ENCODE measurements at regions not wholly inside any gene's neighbourhood (a gene's known extent, or its start where the extent isn't known, plus 50 kb on each side); places are given as distances from the start of the nearest gene placed in this dataset.
"Not testable (repeated sequence)": the region's sequence is repeated elsewhere in the genome, so short reads cannot be mapped to it uniquely, and the experiment has no call there.

DNA sequence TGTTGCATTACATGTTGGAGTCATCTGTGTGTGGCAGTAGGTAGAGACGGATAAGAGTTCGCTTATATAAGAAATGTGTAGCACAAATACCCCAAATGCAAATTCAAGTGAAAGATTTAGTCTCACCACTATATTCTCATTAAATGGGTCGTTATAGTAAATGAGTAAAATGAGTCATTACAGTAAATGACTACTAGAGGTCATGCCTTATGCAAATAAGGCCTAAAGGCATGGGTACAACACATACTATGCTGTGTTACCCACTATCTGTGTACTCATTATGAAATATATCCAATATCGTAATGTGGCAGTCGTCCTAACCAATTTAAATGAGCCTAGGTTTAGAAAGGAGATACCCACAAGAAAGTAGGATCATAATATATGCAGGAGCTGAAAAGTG, 1603.1 kb downstream of the C4orf33 start:
- no peak overlapping the region for H3K4me3 ChIP-seq (ENCODE audit: low read depth, low read length)

DNA sequence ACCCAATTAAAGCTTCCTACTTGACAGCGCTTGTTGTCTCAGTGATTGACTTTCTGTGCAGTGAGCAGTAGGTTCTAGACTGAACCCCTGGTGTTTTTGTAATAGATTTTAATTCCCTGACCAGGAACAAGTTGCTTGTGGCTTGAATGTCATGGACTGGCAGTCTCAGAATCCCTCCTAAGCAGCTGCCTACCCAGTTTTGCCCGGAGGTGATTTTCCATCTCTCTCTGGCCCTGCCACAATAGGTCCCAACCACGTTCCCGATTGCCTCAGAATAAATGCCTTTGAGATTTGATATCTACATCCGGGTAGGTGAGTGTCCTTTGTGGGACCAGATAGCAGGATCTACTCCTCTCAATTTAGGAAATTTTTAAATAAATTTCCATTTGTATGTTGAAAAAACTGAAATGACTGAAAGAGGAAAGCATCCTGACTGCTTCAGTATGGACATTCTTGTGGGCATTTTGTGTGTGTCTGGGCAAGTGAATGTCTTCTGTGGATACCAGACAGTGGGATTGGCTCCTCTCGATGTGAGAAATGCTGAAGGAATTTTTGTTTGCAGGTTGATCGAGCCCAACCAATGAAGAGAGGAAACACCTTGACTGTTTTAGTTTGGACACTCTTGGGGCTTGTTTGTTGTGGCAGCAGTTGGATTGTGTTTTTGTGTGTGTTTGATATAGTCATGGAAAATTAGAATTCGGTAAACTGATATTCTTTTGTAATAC, 1607.4 kb downstream of the C4orf33 start:
- no peak overlapping the region for H3K4me3 ChIP-seq (ENCODE audit: low read depth, low read length)

DNA sequence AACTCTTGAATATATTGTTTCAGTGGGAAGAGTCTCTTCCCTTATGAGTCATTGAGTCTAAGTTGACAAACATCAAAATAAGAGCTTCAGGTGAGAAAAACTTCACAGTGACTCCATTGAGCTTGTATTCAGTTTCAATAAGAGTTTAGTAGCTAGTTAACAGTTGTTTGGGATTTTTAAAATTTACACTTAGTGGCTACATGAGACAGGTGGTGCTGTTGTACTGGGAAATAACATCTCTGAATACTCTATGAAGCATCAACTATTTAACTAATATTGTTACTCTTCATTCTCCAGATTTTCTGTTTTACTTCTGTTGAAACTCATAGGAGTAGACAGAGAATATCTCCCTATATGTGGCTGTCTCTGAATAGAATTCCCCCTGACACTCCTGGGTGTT, 1609.1 kb downstream of the C4orf33 start:
- no peak overlapping the region for H3K4me3 ChIP-seq (ENCODE audit: low read depth, low read length)

DNA sequence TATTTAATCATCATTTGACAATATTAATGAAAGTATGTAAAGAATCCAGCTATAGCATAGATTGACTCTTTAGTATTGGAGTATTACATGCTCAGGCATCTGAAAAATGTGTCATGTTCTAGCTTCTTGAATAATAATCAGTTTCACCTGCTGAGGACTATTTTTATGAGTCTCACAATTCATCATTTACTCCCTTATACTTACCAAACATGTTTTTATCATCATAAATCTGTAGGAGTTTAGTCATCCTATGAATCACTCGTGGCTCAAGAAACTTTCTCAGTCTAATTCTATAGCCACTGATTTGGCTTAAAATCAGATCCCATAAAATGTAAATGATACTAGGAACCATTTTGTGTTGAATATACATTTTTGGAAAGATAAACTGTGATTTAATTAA, 1616.1 kb downstream of the C4orf33 start:
- no peak overlapping the region for H3K4me3 ChIP-seq (ENCODE audit: low read depth, low read length)

DNA sequence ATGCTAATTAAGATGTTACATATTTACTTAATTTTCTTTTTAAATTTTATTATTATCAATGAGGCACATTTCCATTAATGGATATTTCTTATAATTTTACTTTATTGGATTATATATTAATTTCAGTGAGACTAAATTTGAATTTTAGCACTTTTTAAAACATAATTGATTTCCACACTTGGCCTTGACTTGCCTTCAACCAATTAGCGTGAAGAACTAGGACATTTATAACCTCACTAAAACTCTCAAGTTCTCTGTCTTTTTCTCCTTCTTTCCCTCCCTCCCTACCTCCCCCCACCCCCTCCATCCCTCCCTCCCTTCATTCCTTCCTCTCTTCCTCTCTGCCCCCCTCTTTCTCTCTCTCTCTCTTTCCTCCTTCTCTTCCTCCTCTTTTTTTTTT, 1618.1 kb downstream of the C4orf33 start:
- no peak overlapping the region for H3K4me3 ChIP-seq (ENCODE audit: low read depth, low read length)

DNA sequence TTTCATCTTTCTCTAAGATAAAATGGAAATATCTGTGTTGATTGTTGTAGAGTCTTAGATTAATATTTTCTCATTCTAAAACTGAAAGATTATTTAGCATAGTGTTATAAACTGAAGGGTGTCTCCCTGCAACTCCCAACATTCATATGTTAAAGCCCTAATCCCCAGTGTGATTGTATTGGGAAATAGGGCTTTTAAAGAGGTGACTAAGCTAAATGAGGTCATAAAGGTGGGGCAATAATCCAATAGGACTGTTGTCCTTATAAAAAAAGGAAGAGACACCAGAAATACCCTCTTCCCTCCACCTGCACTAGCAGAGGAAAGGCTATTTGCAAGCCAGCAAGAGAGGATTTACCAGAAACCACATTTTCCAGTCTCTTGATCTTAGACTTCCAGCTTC, 1626.4 kb downstream of the C4orf33 start:
- no peak overlapping the region for H3K4me3 ChIP-seq (ENCODE audit: low read depth, low read length)

DNA sequence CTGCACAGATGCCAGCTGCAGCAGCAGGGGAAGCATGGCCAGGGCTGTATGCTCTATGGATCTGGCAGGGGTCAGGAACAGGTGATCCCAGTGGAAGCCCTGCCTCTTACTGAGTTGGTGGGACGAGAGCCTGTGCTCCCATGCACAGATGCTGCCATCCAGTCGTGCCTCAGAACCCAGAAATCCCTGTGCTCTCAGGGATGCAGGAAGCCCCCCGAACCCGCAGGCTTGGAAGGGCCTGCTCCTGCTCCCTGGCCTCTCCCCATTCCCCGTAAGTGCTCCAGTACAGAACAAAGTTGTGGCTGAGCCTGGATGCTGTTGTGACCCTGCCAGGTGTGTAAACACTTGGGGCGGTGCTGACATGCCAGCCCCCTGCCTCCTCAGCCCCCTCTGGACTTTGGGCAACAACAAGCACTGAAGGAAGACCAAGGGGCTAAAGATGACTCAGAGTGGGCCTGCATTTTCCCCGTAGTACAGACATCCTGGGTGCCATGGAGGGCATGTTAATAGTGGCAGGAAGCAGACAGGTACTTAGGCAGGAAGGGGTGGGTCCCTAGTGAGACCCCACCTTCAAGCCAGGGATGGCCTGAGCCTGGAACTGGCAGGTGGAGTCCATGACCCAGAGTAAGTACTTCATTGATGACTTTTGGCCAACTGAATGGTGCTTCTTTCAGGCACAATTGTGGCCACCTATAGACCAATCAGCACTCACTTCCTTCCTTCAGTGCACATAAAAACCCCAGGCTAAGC, 1640.7 kb downstream of the C4orf33 start:
- no peak overlapping the region for H3K4me3 ChIP-seq (ENCODE audit: low read depth, low read length)

DNA sequence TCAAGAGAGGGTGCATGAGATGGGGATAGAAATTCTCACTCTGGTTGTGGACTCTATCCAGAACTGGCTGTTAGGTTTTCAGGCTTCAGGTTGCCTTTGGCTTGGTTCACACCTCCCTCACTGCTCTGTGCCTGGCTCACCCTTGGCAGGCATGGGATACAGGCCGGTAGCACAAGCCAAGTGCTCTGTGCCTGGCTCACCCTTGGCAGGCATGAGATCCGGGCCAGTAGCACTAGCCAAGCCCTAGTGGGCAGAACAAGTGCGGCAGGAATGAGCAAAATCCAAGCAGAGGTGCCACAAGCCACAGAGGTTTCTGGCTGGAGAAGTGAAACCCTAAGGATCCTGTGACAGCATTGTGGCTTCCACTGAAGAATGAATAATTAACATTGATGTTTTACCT, 1642.3 kb downstream of the C4orf33 start:
- H3K4me3 ChIP-seq (ENCODE audit: low read depth, low read length): no peak overlapping the region

DNA sequence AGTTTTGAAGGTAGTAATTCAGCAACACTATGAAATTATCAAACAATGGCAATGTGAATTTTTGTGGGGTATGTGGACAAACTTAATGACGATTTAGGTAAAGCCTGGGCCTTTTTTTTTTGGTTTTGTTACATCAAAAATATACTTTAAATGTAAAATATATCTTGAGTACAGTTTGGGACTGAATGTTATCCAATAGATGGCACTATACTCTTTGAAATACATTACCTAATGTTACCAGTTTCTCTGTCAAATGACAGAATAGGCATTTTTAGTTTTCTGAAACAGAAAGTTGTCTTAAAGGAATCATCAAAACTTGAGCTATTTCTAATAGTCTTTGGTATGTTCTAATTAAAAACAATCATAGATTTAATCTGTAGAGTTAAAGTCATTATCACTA, 1651.9 kb downstream of the C4orf33 start:
- H3K4me3 ChIP-seq (ENCODE audit: low read depth, low read length): no peak overlapping the region

DNA sequence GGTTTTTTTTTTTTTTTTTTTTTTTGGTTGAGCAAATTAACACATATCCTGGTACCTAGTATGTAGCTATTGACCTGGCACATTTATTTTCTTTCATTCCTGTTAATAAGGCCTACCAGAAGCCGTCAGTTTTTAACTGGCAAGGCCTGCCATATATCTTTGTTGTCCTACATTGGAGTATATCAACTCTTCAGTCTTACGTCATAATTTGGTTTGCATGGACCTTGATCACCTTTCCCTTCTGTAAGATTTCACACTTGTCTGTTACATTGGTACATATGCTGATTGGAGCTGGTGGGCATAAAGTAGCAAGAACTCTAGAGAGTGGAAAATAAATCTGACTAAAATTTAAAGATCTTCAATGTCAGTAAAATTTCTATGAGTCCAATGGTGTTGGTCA, 1658.0 kb downstream of the C4orf33 start:
- H3K4me3 ChIP-seq (ENCODE audit: low read depth, low read length): no peak overlapping the region

DNA sequence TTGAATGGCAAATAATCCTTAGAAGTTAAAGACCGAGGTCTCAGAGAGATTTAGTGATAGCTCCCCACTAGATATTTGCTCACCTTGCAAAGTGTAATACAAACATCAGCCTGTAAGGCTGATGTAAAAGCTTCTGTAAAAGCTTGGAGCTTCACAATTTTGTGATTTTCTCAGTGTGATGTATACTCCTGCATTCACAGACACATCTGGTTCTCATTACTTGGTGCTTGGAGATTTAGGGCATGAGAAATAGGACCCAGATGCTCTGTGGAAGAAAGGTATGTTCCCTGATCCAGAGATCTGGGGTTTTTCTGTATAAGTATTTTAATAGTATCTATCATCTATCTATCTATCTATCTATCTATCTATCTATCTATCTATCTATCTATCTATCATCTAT, 1664.3 kb downstream of the C4orf33 start:
- no peak overlapping the region for H3K4me3 ChIP-seq (ENCODE audit: low read depth, low read length)

DNA sequence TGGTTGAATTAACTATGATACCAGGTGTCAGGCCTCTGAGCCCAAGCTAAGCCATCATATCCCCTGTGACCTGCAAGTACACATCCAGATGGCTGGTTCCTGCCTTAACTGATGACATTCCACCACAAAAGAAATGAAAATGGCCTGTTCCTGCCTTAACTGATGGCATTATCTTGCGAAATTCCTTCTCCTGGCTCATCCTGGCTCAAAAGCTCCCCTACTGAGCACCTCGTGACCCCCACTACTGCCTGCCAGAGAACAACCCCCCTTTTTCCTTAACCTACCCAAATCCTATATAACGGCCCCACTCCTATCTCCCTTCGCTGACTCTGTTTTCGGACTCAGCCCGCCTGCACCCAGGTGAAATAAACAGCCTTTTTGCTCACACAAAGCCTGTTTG, 1671.4 kb downstream of the C4orf33 start:
- H3K4me3 ChIP-seq (ENCODE audit: low read depth, low read length): not testable (repeated sequence)

DNA sequence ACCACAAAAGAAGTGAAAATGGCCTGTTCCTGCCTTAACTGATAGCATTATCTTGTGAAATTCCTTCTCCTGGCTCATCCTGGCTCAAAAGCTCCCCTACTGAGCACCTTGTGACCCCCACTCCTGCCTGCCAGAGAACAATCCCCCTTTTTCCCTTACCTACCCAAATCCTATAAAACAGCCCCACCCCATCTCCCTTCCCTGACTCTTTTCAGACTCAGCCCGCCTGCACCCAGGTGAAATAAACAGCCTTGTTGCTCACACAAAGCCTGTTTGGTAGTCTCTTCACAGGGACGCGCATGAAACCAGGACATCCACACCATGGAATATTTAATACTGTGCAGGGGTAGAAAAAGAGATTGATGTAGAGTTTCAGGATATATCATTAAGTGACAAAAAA, 1677.0 kb downstream of the C4orf33 start:
- H3K4me3 ChIP-seq (ENCODE audit: low read depth, low read length): not testable (repeated sequence)

DNA sequence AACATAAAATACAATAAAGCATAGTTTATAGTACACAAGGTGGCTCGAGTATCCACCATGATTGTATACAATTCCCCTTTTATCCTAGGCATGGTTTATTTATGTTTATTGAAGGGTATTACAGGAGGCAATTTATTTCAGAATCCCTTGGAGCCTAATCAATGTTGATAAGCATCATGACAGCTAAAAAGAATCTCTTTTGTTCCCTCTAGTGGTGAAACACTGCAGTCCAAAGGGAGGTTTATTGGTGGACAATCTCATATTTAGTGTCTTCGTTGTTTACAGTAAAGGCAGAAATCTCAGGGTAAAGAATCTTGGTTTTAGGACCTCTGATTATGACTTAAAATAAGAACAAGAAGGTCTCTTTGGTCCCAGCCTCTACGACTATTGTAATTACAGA, 1712.5 kb downstream of the C4orf33 start:
- H3K4me3 ChIP-seq (ENCODE audit: low read depth, low read length): no peak overlapping the region

DNA sequence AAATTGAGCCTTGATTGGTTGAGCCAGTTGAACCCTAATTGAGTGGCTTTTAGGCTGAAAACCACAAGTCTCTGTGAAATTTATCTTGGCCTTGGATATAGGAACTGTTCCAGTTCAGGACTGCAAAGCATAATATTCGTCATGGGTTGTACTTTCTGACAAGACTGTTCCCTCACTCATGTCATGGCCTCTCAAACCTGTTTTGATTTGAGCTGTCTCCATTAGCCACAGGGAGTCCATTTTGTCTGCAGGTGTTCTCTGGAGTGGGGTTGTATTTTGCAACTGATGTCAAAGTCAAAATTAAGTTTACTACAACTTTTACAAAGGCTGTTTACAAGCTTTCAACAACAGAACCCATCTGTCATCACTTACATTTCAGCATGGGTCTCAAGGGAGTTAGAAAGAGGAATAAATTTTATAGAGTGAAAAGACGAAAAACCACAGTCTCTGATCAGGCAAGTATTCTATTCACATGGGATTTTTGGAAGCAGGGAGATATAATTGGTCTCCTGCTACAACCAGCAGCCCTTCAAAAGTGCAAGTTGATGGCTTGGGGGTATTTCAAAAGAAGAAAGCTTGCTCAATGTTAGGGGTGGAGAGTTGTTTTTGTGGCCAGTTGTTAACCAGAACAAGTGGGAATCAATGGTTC, 1716.3 kb downstream of the C4orf33 start:
- no peak overlapping the region for H3K4me3 ChIP-seq (ENCODE audit: low read depth, low read length)

DNA sequence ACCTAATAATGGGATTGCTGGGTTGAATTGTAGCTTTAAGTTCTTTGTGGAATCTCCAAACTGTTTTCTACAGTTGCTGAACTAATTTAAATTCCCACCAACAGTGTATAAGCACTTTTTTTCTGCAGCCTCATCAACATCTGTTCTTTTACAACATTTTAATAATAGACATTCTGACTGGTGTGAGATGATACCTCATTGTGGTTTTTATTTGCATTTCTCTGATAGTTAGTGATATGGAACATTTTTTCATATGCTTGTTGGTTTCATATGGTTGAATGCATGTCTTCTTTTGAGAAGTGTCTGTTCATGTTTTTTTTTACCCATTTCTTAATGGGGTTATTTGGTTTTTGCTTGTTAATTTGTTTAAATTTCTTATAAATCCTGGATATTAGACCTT, 1718.9 kb downstream of the C4orf33 start:
- no peak overlapping the region for H3K4me3 ChIP-seq (ENCODE audit: low read depth, low read length)

DNA sequence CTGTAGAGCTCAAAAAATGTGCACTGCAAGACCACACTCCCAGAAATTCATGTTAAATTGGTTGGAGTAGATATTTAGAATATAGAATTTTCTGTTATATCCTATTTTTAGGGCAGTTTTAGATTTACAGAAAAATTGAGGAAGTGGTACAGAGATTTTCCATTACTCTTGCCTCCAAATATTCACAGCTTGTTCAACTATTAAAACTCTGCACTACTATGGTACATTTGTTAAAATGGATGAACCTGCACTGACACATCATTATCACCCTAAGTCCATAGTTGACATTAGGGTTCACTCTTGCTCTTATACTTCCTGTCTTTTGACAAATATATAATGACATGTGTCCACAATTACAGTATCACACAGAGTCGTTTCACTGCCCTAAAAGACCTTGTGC, 1724.5 kb downstream of the C4orf33 start:
- H3K4me3 ChIP-seq (ENCODE audit: low read depth, low read length): no peak overlapping the region

DNA sequence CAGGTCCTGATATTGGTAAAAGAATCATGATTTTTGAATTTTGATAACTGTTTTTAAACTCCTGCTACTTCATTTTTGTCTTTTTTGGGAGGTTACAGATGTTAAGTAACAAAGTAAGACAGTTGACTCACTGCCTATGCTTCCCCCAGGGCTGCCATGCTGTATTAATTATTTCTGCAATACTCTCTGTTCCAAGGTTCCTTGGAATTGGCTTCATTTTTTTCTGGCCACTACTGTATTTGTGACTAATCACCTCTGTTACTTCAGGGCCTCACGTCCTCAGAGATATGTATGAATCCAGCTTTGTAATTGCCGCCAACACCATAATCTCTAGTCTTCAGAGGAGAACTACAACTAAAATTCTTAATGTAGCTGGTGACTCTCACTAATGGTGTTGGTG, 1729.3 kb downstream of the C4orf33 start:
- no peak overlapping the region for H3K4me3 ChIP-seq (ENCODE audit: low read depth, low read length)

DNA sequence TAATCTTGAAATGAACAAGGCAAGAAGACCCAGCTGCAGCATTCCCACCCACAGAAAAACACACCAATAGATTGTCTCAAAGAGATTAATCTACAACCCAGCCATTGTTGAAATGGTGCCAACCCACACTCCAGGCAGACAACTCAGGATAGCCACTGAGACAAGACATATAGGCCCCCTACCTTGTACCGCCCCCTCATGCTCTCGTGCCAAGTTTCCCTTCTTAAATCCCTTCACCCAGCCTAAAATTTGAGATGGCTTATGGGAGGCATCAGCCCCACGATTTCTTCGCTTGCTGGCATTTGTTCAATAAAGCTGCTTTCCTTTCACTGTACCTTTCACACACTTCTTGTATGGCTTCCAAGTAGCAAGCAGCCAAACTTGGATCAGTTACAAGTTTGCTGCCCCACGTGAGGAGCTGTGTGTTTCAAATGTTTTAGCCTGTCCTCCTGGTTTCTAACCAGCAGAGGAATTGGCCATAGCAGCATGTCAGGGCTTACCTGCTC, 1754.1 kb downstream of the C4orf33 start:
- H3K4me3 ChIP-seq (ENCODE audit: low read depth, low read length): no peak overlapping the region

DNA sequence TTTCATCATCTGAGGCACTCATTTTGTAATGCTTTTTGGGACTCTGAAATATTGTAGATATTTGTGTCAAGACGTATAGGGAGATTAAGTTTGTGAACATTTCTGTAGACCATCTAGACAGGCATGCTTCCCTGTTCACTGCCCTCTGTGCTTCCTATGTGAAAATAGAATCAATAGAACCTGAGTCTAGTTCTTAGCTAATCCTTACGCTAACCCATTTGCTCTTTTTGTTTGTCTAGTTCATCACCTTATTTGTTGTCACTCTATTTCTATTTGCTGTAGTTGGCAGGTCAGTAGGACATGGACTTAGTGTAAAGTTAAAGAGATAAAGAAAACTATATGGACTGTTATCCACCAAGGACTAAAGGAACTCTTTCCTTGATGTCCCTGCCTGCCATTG, 1755.2 kb downstream of the C4orf33 start:
- no peak overlapping the region for H3K4me3 ChIP-seq (ENCODE audit: low read depth, low read length)

DNA sequence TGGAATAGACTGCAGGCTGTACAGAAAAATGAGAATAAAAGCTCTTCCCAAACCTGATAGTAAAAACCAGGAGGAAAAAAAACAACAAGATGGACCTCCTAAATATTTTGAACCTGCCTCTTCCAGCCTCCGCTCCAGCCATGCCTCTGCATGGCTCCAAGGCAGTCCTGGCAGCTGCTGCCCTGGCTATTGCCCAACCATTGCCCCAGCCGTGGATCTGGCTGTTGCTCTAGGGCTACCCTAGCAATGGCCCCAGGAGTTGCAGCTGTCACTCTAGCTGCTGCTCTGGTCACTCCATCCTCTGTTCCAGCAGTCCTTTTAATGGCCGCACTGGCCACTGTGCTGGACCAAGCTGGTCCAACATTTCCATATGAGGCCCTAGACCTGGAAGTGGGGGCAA, 1756.0 kb downstream of the C4orf33 start:
- no peak overlapping the region for H3K4me3 ChIP-seq (ENCODE audit: low read depth, low read length)

DNA sequence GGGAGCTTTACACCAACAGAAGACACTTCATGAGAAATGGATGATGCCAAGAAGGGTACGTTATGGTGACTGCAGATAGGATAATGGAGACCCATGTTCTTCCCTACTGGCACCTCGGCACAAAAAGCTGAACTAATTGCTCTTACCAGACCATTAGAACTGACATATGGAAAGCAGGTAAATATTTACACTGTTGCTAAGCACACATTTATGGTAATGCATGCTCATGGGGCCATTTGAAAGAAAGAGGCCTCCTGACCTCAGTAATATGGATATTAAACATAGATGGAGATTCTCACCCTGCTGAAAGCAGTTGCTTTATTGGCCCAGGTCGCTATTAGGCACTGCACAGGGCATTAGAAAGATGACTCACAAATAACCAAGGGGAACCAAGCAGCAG, 1759.6 kb downstream of the C4orf33 start:
- no peak overlapping the region for H3K4me3 ChIP-seq (ENCODE audit: low read depth, low read length)

All from iPS-11a (cell line).